ENCODE measurements at regions not wholly inside any gene's neighbourhood (a gene's known extent, or its start where the extent isn't known, plus 50 kb on each side); places are given as distances from the start of the nearest gene placed in this dataset.
"Not testable (repeated sequence)": the region's sequence is repeated elsewhere in the genome, so short reads cannot be mapped to it uniquely, and the experiment has no call there.

DNA sequence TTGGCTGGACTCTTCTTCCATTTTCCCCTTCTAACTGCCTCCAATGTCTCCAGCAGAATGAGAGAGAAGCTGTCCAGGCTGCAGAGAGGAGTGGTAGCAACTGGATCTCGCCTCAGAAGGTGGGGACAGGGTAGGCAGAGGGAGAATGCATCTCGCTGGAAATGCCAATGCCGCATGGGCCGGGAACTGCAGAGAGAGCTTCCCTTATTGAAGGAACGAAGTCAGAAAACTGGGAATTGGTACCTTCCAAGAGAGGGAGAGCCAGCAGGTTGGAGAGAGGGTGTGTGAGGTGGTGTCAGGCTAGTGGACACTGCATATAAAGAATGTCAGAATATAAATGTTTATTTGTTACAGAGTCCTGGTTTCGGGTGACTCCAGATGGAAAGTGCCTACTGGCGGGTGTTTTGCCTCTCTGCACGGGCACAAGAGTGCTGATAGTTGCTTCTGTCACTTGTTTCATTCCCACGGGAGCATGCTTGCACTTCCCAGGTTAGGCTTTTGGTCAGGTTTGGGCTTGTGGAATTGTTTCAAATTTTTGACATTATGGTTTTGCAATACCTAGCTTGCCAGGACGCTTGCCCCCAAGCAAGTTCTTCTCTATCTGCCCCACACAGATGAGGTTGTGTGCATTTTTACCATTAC is 156.8 kb upstream of the STS start:
- ChIA-PET POLR2A (no interaction called here), CTCF (no interaction called here)
- Histone ChIP-seq H3K27ac (ENCODE audit: extremely low read depth, low read depth, low read length) (no peak overlapping the region), H3K9me3 (ENCODE audit: control insufficient read depth, insufficient read depth, low read depth, low read length) (no peaks in the 10 kb centered on the region), H3K36me3 (ENCODE audit: control insufficient read depth in 2 of 2, insufficient read depth in 1 of 2, low read length in 2 of 2) (no peaks in the 10 kb centered on the region), H3K4me3 (ENCODE audit: low read depth, low read length) (no peak overlapping the region), H3K4me1 (ENCODE audit: control insufficient read depth, insufficient read depth, low read length) (no peaks in the 10 kb centered on the region)
- TF ChIP-seq ZNF473 (tag by site-specific recombination; IDR thresholded peaks at IDR 0.05) = no peak
- no peak for TF ChIP-seq ZNF830 (tag by site-specific recombination; IDR thresholded peaks at IDR 0.05; ENCODE audit: low read depth)

DNA sequence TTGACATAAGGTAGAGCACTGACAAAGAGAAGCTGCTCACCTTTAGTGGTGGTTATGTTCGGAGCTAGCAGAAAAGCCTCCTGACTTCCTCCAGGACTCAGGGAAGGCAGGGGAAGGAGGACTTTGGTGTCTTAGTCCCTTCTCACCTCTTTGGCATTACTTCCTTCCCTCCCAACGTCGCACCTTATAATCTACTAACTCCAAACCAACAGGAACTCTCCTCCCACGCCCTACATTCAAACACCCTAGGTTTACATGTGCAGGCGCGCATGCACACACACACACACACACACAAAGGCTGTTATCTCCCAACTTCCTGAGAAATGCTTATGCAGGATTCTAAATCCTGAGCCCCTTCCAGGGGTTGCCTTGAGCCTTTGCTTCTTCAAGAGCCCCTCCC is 157.7 kb upstream of the STS start:
- Histone ChIP-seq H3K4me1 (ENCODE audit: control insufficient read depth, insufficient read depth, low read length) (no peaks in the 10 kb centered on the region), H3K36me3 (ENCODE audit: control insufficient read depth in 2 of 2, insufficient read depth in 1 of 2, low read length in 2 of 2) (no peaks in the 10 kb centered on the region), H3K27ac (ENCODE audit: extremely low read depth, low read depth, low read length) (no peak overlapping the region), H3K9me3 (ENCODE audit: control insufficient read depth, insufficient read depth, low read depth, low read length) (no peaks in the 10 kb centered on the region), H3K4me3 (ENCODE audit: low read depth, low read length) (no peak overlapping the region)
- TF ChIP-seq ZNF776 (tag by site-specific recombination; IDR thresholded peaks at IDR 0.05; ENCODE audit: borderline replicate concordance) (no peak), ZNF24 (tag by site-specific recombination; IDR thresholded peaks at IDR 0.05) (no peak), ZNF664 (tag by site-specific recombination; IDR thresholded peaks at IDR 0.05) (no peak), ZNF660 (tag by site-specific recombination; IDR thresholded peaks at IDR 0.05) (no peak), ZNF426 (tag by site-specific recombination; IDR thresholded peaks at IDR 0.05) (no peak), ZNF302 (tag by site-specific recombination; IDR thresholded peaks at IDR 0.05; ENCODE audit: low read depth) (no peak), ZNF830 (tag by site-specific recombination; IDR thresholded peaks at IDR 0.05; ENCODE audit: low read depth) (no peak), GFI1B (tag by site-specific recombination; IDR thresholded peaks at IDR 0.05) (no peak), ZIC2 (tag by site-specific recombination; IDR thresholded peaks at IDR 0.05) (no peak), TSHZ1 (tag by site-specific recombination; IDR thresholded peaks at IDR 0.05; ENCODE audit: borderline replicate concordance) (no peak)
- POLR2A ChIA-PET = no interaction called here
- CTCF ChIA-PET = no interaction called here

- H3K4me1 ChIP-seq (ENCODE audit: control insufficient read depth, insufficient read depth, low read length); H3K4me3 ChIP-seq (ENCODE audit: low read depth, low read length); H3K9me3 ChIP-seq (ENCODE audit: control insufficient read depth, insufficient read depth, low read depth, low read length); POLR2A ChIA-PET; CTCF ChIA-PET; H3K36me3 ChIP-seq (ENCODE audit: control insufficient read depth in 2 of 2, insufficient read depth in 1 of 2, low read length in 2 of 2); H3K27ac ChIP-seq (ENCODE audit: extremely low read depth, low read depth, low read length): not testable (repeated sequence)
These were observed 158.8 kb upstream of the STS start for GRCh38 chrX:6988694-6989093.

DNA sequence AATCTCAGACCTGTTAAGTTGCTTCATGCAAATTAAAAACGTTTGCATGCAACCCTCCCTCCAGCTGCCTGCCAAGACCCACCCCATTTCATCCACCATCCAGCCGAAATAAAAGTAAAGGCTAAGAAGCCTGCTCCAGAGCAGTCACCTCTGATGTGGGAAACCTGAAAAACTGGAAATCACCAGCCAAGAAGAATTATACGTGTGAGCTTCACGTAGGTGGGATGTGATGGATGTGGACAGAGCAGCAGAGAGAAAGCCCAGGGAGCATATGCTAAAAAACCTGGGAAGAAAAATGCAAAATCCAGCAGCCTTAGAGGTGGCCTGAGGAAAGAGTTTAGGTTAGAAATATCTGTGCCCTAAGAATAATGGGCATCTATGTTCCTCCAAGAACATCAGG is 160.6 kb upstream of the STS start:
- TF ChIP-seq MYNN (tag by site-specific recombination; IDR thresholded peaks at IDR 0.05; ENCODE audit: borderline replicate concordance) (no peak), ZNF23 (tag by site-specific recombination; IDR thresholded peaks at IDR 0.05; ENCODE audit: borderline replicate concordance) (no peak), ZNF221 (tag by site-specific recombination; IDR thresholded peaks at IDR 0.05; ENCODE audit: borderline replicate concordance) (no peak), ZNF423 (tag by site-specific recombination; IDR thresholded peaks at IDR 0.05) (no peak), ZNF292 (tag by site-specific recombination; IDR thresholded peaks at IDR 0.05; ENCODE audit: borderline replicate concordance, low read depth) (no peak), SALL2 (tag by site-specific recombination; IDR thresholded peaks at IDR 0.05; ENCODE audit: borderline replicate concordance) (no peak), ZNF112 (tag by site-specific recombination; IDR thresholded peaks at IDR 0.05) (no peak), GLIS2 (tag by site-specific recombination; IDR thresholded peaks at IDR 0.05) (no peak), SETDB1 (IDR thresholded peaks at IDR 0.05; ENCODE audit: insufficient read length, low read length) (no peak), ZSCAN18 (tag by site-specific recombination; IDR thresholded peaks at IDR 0.05) (no peak), ZNF544 (tag by site-specific recombination; IDR thresholded peaks at IDR 0.05) (no peak), ZNF175 (tag by site-specific recombination; IDR thresholded peaks at IDR 0.05) (no peak), ZNF561 (tag by site-specific recombination; IDR thresholded peaks at IDR 0.05; ENCODE audit: borderline replicate concordance) (no peak), ZNF776 (tag by site-specific recombination; IDR thresholded peaks at IDR 0.05; ENCODE audit: borderline replicate concordance) (no peak), ZNF133 (tag by site-specific recombination; IDR thresholded peaks at IDR 0.05) (no peak)
- Histone ChIP-seq H3K36me3 (ENCODE audit: control insufficient read depth in 2 of 2, insufficient read depth in 1 of 2, low read length in 2 of 2) (no peaks in the 10 kb centered on the region), H3K4me3 (ENCODE audit: low read depth, low read length) (no peak overlapping the region), H3K9me3 (ENCODE audit: control insufficient read depth, insufficient read depth, low read depth, low read length) (no peaks in the 10 kb centered on the region), H3K27ac (ENCODE audit: extremely low read depth, low read depth, low read length) (no peak overlapping the region), H3K4me1 (ENCODE audit: control insufficient read depth, insufficient read depth, low read length) (no peaks in the 10 kb centered on the region)
- ChIA-PET CTCF (no interaction called here), POLR2A (no interaction called here)
